NT2/D1 (cell line): ENCODE measurements at regions not wholly inside any gene's neighbourhood (a gene's known extent, or its start where the extent isn't known, plus 50 kb on each side); places are given as distances from the start of the nearest gene placed in this dataset.

ENCODE experiments used
- DNase-seq: peaks from one replicate; pipeline ENCODE4 v3.0.0-alpha.2; 2011; ENCODE audit warnings: low read depth, low spot score
- H3K27me3 ChIP-seq: 2 replicates; pipeline ENCODE4 v1.6.0; 2011; ENCODE audit warnings: mild to moderate bottlenecking; ENCODE audit not compliant: insufficient read length, insufficient read depth
- H3K36me3 ChIP-seq: 2 replicates; pipeline ENCODE4 v1.6.1; 2011; ENCODE audit warnings: mild to moderate bottlenecking, low read length, mixed read lengths; ENCODE audit not compliant: insufficient read depth, insufficient read length
- H3K4me1 ChIP-seq: 2 replicates; pipeline ENCODE4 v1.5.1; 2011; ENCODE audit not compliant: insufficient read depth, insufficient read length
- H3K4me3 ChIP-seq: 2 replicates; pipeline ENCODE4 v1.5.1; 2011; ENCODE audit warnings: low read depth; ENCODE audit not compliant: insufficient read length
- H3K9ac ChIP-seq: 2 replicates; pipeline ENCODE4 v1.6.0; 2011; ENCODE audit warnings: low read depth; ENCODE audit not compliant: insufficient read length
- H3K9me3 ChIP-seq: 2 replicates; pipeline ENCODE4 v1.5.1; 2011; ENCODE audit warnings: mild to moderate bottlenecking, low read length; ENCODE audit not compliant: insufficient read depth
- SUZ12 ChIP-seq: IDR thresholded peaks from 2 replicates; pipeline ENCODE4 v1.6.1; 2011; ENCODE audit not compliant: insufficient read length, insufficient read depth; ENCODE audit errors: extremely low read depth
- YY1 ChIP-seq: IDR thresholded peaks from 2 replicates; pipeline ENCODE4 v1.6.1; 2011; ENCODE audit not compliant: insufficient read length, insufficient read depth
- ZNF274 ChIP-seq: IDR thresholded peaks from 2 replicates; pipeline ENCODE4 v1.6.1; 2011; ENCODE audit warnings: mild to moderate bottlenecking, low read depth, low read length

GRCh38 chr2:62334440-62335058 lies 138.6 kb downstream of the B3GNT2 start:
- Histone ChIP-seq H3K4me1 (no peaks in the 10 kb centered on the region), H3K9me3 (no peaks in the 10 kb centered on the region; the same call in 1 of the 2 replicates), H3K36me3 (no peaks in the 10 kb centered on the region), H3K27me3 (no peaks in the 10 kb centered on the region), H3K9ac (no peak overlapping the region), H3K4me3 (no peak overlapping the region)
- TF ChIP-seq YY1 = no peak
- no peak for TF ChIP-seq SUZ12
- DNase-seq = no peak

GRCh38 chr2:62334009-62334408 lies 138.1 kb downstream of the B3GNT2 start:
- H3K9ac ChIP-seq = no peak overlapping the region
- no peak overlapping the region for H3K4me3 ChIP-seq
- no peaks in the 10 kb centered on the region for H3K36me3 ChIP-seq
- H3K9me3 ChIP-seq = no peaks in the 10 kb centered on the region; the same call in 1 of the 2 replicates
- H3K27me3 ChIP-seq = no peaks in the 10 kb centered on the region
- no peak for TF ChIP-seq SUZ12
- TF ChIP-seq YY1 = no peak
- no peak for TF ChIP-seq ZNF274
- H3K4me1 ChIP-seq = no peaks in the 10 kb centered on the region
- no peak for DNase-seq

- H3K9ac ChIP-seq = no peak overlapping the region
- H3K36me3 ChIP-seq = no peaks in the 10 kb centered on the region
- no peak for TF ChIP-seq ZNF274
- no peak for TF ChIP-seq SUZ12
- no peak overlapping the region for H3K4me3 ChIP-seq
- DNase-seq = no peak
- no peaks in the 10 kb centered on the region for H3K27me3 ChIP-seq
- peaks cover 19% of the 10 kb centered on the region for H3K9me3 ChIP-seq
- H3K4me1 ChIP-seq = no peaks in the 10 kb centered on the region
Measured at GRCh38 chr2:62330959-62331358, 135.0 kb downstream of the B3GNT2 start.

GRCh38 chr2:62329797-62330196 lies 133.9 kb downstream of the B3GNT2 start:
- no peaks in the 10 kb centered on the region for H3K36me3 ChIP-seq
- peaks cover 31% of the 10 kb centered on the region for H3K9me3 ChIP-seq
- DNase-seq = no peak
- no peaks in the 10 kb centered on the region for H3K4me1 ChIP-seq
- no peaks in the 10 kb centered on the region for H3K27me3 ChIP-seq
- no peak for TF ChIP-seq SUZ12
- TF ChIP-seq YY1 = no peak
- no peak for TF ChIP-seq ZNF274
- no peak overlapping the region for H3K9ac ChIP-seq
- H3K4me3 ChIP-seq = no peak overlapping the region

- peaks cover 3% of the 10 kb centered on the region for H3K4me1 ChIP-seq
- no peaks in the 10 kb centered on the region for H3K27me3 ChIP-seq
- no peaks in the 10 kb centered on the region for H3K36me3 ChIP-seq
- TF ChIP-seq YY1 (no peak), SUZ12 (no peak), ZNF274 (no peak)
- DNase-seq = no peak
- H3K9ac ChIP-seq = no peak overlapping the region
- H3K4me3 ChIP-seq = no peak overlapping the region
- H3K9me3 ChIP-seq = peaks cover 40% of the 10 kb centered on the region
Measured at GRCh38 chr2:62326735-62327134, 130.8 kb downstream of the B3GNT2 start.

- H3K4me3 ChIP-seq = no peak overlapping the region
- DNase-seq = no peak
- H3K27me3 ChIP-seq = no peaks in the 10 kb centered on the region
- H3K9ac ChIP-seq = no peak overlapping the region
- no peak for TF ChIP-seq YY1
- TF ChIP-seq ZNF274 = no peak
- no peak for TF ChIP-seq SUZ12
- peaks cover 40% of the 10 kb centered on the region for H3K9me3 ChIP-seq
- H3K36me3 ChIP-seq = no peaks in the 10 kb centered on the region
- peaks cover 3% of the 10 kb centered on the region for H3K4me1 ChIP-seq
Measured at GRCh38 chr2:62325398-62325797, 129.5 kb downstream of the B3GNT2 start.

- TF ChIP-seq ZNF274 (no peak), YY1 (no peak), SUZ12 (no peak)
- Histone ChIP-seq H3K9me3 (peaks cover 26% of the 10 kb centered on the region), H3K36me3 (no peaks in the 10 kb centered on the region), H3K4me1 (peaks cover 3% of the 10 kb centered on the region), H3K9ac (peak overlapping the region; percentile 0), H3K4me3 (no peak overlapping the region), H3K27me3 (no peaks in the 10 kb centered on the region)
- DNase-seq = no peak
Measured at GRCh38 chr2:62321380-62322289, 125.7 kb downstream of the B3GNT2 start.
